ENCODE measurements at regions not wholly inside any gene's neighbourhood (a gene's known extent, or its start where the extent isn't known, plus 50 kb on each side); places are given as distances from the start of the nearest gene placed in this dataset.

GRCh38 chr11:69358398-69359020 is 64.6 kb downstream of the MYEOV start:
- peaks cover 5% of the 10 kb centered on the region for H3K27me3 Mint-ChIP-seq
- H3K4me3 Mint-ChIP-seq = no peak overlapping the region
- no peak for DNase-seq
- peaks cover 4% of the 10 kb centered on the region for H3K9me3 Mint-ChIP-seq
- no peaks in the 10 kb centered on the region for H3K4me1 Mint-ChIP-seq
- H3K27ac Mint-ChIP-seq = no peak overlapping the region
- H3K36me3 Mint-ChIP-seq = no peaks in the 10 kb centered on the region

- H3K36me3 Mint-ChIP-seq = no peaks in the 10 kb centered on the region
- no peaks in the 10 kb centered on the region for H3K4me1 Mint-ChIP-seq
Observed at GRCh38 chr11:69359735-69360480, 66.0 kb downstream of the MYEOV start.

DNA sequence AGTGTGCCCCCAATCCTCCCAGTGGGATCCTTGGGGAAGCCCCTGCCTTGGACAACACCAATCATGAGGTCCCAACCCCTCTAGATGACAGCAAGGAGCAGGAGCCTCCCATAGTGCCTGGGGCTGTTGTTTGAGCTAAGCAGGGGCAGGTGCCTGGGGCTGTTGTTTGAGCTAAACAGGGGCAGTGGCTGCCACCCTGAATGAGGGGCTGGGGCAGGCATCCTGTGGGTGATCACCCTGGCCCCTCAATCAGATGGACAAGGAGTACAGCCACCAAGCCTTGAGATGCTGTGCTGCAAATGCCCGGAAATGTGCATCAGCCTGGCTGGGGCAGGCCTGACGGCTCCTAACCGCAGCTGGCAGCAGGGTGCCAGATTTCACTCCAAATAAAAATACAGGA is 66.7 kb downstream of the MYEOV start:
- DNase-seq = no peak
- Mint-ChIP-seq H3K9me3 (peaks cover 4% of the 10 kb centered on the region), H3K36me3 (no peaks in the 10 kb centered on the region), H3K4me1 (no peaks in the 10 kb centered on the region), H3K27ac (no peak overlapping the region), H3K4me3 (no peak overlapping the region), H3K27me3 (peaks cover 4% of the 10 kb centered on the region)

More at GRCh38 chr11:69359735-69360480, 66.0 kb downstream of the MYEOV start:
- Mint-ChIP-seq H3K4me3 (no peak overlapping the region), H3K27me3 (peaks cover 5% of the 10 kb centered on the region), H3K9me3 (peaks cover 4% of the 10 kb centered on the region), H3K27ac (no peak overlapping the region)
- DNase-seq = no peak

GRCh38 chr11:69361048-69361447 is 67.1 kb downstream of the MYEOV start:
- Mint-ChIP-seq H3K27ac (no peak overlapping the region), H3K27me3 (no peaks in the 10 kb centered on the region), H3K36me3 (no peaks in the 10 kb centered on the region), H3K9me3 (peaks cover 4% of the 10 kb centered on the region), H3K4me3 (no peak overlapping the region), H3K4me1 (no peaks in the 10 kb centered on the region)
- no peak for DNase-seq

GRCh38 chr11:69361466-69361865 is 67.5 kb downstream of the MYEOV start:
- Mint-ChIP-seq H3K27ac (no peak overlapping the region), H3K27me3 (no peaks in the 10 kb centered on the region), H3K36me3 (no peaks in the 10 kb centered on the region), H3K4me1 (no peaks in the 10 kb centered on the region), H3K9me3 (peaks cover 4% of the 10 kb centered on the region), H3K4me3 (no peak overlapping the region)
- DNase-seq = no peak

GRCh38 chr11:69362315-69362714 is 68.4 kb downstream of the MYEOV start:
- H3K4me1 Mint-ChIP-seq = no peaks in the 10 kb centered on the region
- DNase-seq = no peak
- no peak overlapping the region for H3K27ac Mint-ChIP-seq
- no peak overlapping the region for H3K4me3 Mint-ChIP-seq
- H3K27me3 Mint-ChIP-seq = no peaks in the 10 kb centered on the region
- H3K36me3 Mint-ChIP-seq = no peaks in the 10 kb centered on the region
- peaks cover 4% of the 10 kb centered on the region for H3K9me3 Mint-ChIP-seq

GRCh38 chr11:69364921-69365320 is 71.0 kb downstream of the MYEOV start:
- no peaks in the 10 kb centered on the region for H3K9me3 Mint-ChIP-seq
- H3K4me3 Mint-ChIP-seq = no peak overlapping the region
- H3K27ac Mint-ChIP-seq = no peak overlapping the region
- no peaks in the 10 kb centered on the region for H3K36me3 Mint-ChIP-seq
- DNase-seq = no peak
- H3K4me1 Mint-ChIP-seq = peaks cover 3% of the 10 kb centered on the region
- no peaks in the 10 kb centered on the region for H3K27me3 Mint-ChIP-seq

DNA sequence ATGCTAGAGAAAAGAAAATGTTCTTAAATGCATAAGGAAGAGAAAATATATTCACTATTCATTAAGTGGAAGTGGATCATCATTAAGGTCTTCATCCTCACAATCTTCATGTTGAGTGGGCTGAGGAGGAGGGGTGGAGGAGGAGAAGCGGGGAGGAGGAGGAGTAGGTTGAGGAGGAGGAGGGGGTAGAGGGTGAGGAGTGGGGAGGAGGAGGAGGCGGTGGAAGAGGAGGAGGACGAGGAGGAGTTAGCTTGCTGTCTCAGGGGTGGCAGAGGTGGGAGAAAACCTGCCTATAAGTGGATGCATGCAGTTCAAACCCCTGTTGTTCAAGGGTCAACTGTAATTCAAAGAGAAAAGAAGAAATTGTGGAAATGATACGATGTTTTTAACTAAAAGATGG is 71.6 kb downstream of the MYEOV start:
- no peaks in the 10 kb centered on the region for H3K36me3 Mint-ChIP-seq
- DNase-seq = no peak
- H3K4me3 Mint-ChIP-seq = no peak overlapping the region
- peaks cover 3% of the 10 kb centered on the region for H3K4me1 Mint-ChIP-seq
- H3K9me3 Mint-ChIP-seq = no peaks in the 10 kb centered on the region
- no peaks in the 10 kb centered on the region for H3K27me3 Mint-ChIP-seq
- H3K27ac Mint-ChIP-seq = no peak overlapping the region

GRCh38 chr11:69366591-69366990 is 72.6 kb downstream of the MYEOV start:
- peaks cover 3% of the 10 kb centered on the region for H3K4me1 Mint-ChIP-seq
- H3K27ac Mint-ChIP-seq = no peak overlapping the region

GRCh38 chr11:69367211-69367964 is 73.4 kb downstream of the MYEOV start:
- Mint-ChIP-seq H3K36me3 (no peaks in the 10 kb centered on the region), H3K27me3 (no peaks in the 10 kb centered on the region), H3K4me1 (peaks cover 3% of the 10 kb centered on the region), H3K9me3 (no peaks in the 10 kb centered on the region), H3K4me3 (no peak overlapping the region), H3K27ac (no peak overlapping the region)
- no peak for DNase-seq

More at GRCh38 chr11:69366591-69366990, 72.6 kb downstream of the MYEOV start:
- Mint-ChIP-seq H3K27me3 (no peaks in the 10 kb centered on the region), H3K9me3 (no peaks in the 10 kb centered on the region), H3K4me3 (no peak overlapping the region), H3K36me3 (no peaks in the 10 kb centered on the region)
- no peak for DNase-seq

DNA sequence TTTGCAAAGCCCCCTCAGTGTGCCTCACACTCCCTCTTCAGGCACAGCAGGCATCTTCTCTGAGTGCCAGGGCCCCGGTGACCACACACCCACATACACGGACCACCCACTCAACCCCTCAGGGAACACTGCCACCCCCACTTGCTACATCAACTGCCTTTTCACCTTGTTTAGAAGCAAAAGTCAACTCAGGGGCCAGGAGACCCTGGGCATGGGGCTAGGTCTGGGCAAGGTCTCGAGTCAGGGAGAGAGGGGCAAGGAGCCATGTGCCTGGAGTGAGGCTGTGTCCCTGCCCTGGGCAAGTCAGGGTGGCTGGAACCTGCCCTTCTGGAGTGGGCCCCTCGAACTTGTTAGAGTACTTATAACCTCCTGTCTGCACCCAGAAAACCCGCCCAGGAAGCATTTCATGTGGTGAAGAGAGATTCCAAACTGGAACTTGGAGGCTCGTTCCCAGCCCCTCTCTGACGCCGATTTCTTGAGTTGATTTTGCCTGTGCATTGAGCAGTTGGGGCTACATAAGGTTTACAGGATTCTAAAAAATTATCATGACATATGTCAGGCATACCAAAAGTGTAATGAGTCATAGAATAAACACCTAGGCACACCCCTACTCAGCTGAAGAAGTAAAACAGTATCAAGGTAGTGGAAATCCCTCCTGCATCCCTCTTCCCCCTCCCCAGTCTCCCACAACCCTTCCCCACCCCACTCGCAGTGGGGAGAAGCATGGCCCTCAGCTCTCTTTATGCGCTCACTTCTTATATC is 74.3 kb downstream of the MYEOV start:
- peaks cover 3% of the 10 kb centered on the region for H3K4me1 Mint-ChIP-seq
- H3K36me3 Mint-ChIP-seq = no peaks in the 10 kb centered on the region
- DNase-seq = no peak
- no peaks in the 10 kb centered on the region for H3K27me3 Mint-ChIP-seq
- no peak overlapping the region for H3K27ac Mint-ChIP-seq
- H3K9me3 Mint-ChIP-seq = no peaks in the 10 kb centered on the region
- H3K4me3 Mint-ChIP-seq = no peak overlapping the region

DNA sequence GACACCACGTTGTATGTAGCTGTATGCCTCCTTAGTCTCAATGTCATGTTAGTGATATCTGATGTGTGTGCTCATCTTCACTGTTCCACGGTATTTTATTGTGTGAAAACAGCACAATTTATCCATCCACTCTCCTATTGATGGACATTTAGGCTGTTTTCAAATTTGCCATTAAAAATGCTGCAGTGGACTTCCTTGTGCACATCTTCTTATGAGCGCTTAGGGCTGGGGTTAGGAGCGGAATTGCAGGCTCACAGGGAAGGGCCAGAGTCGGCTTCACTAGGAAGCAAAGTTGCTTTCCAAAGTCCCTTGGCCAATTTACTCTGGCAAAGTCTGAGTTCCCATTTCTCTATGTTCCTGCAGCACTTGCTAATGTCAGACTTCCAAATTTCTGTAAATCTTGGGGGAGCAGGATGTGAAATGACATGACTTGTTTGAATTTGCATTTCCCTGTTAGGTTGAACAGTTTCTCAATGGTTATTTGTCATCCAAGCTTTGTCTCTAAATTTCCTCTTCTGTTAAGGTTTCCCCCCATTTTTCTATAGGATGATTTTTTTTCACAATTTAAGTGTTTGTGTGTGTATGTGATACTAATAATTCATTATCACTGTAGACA is 75.4 kb downstream of the MYEOV start:
- H3K9me3 Mint-ChIP-seq = no peaks in the 10 kb centered on the region
- no peaks in the 10 kb centered on the region for H3K36me3 Mint-ChIP-seq
- H3K4me3 Mint-ChIP-seq = no peak overlapping the region
- peaks cover 3% of the 10 kb centered on the region for H3K4me1 Mint-ChIP-seq
- H3K27me3 Mint-ChIP-seq = no peaks in the 10 kb centered on the region
- H3K27ac Mint-ChIP-seq = no peak overlapping the region
- no peak for DNase-seq

GRCh38 chr11:69369945-69370344 is 76.0 kb downstream of the MYEOV start:
- no peak overlapping the region for H3K27ac Mint-ChIP-seq
- no peaks in the 10 kb centered on the region for H3K36me3 Mint-ChIP-seq
- H3K27me3 Mint-ChIP-seq = no peaks in the 10 kb centered on the region
- no peak overlapping the region for H3K4me3 Mint-ChIP-seq
- H3K9me3 Mint-ChIP-seq = no peaks in the 10 kb centered on the region
- H3K4me1 Mint-ChIP-seq = peaks cover 3% of the 10 kb centered on the region
- no peak for DNase-seq

DNA sequence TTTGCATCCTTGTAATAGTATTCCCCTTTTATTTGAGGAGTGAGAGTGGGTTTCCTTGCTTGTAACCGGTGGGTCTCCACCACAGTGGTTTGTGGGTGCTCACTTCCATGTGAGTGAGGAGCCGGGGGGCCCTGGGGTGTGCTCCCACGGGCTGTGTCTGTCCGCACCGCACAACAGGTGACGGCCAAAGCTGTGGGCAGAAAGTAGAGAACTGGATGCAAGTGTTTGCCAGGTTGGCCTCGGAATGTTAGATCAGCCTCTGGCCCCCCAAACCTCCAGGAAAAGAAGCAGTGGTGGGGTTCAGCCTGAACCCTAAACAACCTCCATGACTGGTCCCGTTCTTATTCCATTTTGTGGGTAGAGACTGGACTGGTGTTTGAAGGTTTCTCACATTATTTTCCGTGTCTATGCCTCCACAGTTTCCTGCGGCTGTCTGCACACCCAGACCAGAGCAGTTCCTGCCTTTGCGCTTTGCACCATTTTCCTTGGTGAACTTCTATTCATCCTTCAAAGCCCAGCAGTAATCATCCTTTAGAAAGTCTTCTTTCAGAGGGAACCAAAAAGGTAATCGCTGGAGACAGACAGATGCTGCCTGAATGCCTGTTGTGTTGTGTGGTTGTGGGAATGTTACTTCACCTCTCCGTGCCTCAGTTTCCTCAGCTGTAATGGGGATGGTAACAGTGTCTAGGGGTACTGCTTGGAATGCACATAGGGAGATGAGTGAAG is 77.2 kb downstream of the MYEOV start:
- DNase-seq = no peak
- Mint-ChIP-seq H3K27me3 (no peaks in the 10 kb centered on the region), H3K4me3 (no peak overlapping the region), H3K36me3 (no peaks in the 10 kb centered on the region), H3K9me3 (no peaks in the 10 kb centered on the region), H3K4me1 (peaks cover 3% of the 10 kb centered on the region), H3K27ac (no peak overlapping the region)

Data from activated naive CD8-positive, alpha-beta T cell treated with anti-CD3 and anti-CD28 coated beads for 36 hours (primary cell).